ENCODE measurements at regions not wholly inside any gene's neighbourhood (a gene's known extent, or its start where the extent isn't known, plus 50 kb on each side); places are given as distances from the start of the nearest gene placed in this dataset.

DNA sequence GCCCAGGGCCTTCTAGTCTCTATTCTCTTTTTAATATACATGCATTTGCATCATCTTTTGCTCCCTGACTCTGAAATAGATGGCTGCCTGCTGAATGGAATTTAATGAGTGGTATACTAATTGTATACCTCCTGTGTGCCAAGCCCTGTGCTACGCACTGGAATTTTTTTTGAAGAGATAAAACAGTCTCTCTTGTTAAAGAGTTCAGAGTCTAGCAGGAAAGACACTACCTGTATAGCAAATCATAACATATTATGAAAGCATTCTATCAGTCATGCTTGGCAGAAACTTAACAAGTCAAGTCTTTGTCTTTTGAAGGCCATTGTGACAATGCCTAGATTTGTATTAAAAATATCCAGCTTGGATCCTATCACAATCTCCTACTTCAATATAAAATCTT, 63.7 kb upstream of the SESN3 start:
- TF ChIP-seq CTCF (IDR thresholded peaks at IDR 0.05) (no peak), POLR2A (IDR thresholded peaks at IDR 0.05) (no peak), POLR2AphosphoS5 (IDR thresholded peaks at IDR 0.05) (no peak), EP300 (IDR thresholded peaks at IDR 0.05) (no peak)
